ENCODE measurements at regions not wholly inside any gene's neighbourhood (a gene's known extent, or its start where the extent isn't known, plus 50 kb on each side); places are given as distances from the start of the nearest gene placed in this dataset.

- no TSS peak for BruUV-seq (replicated peaks)
- Histone ChIP-seq H3K4me3 (ENCODE audit: low read depth, low read length, poor library complexity, severe bottlenecking) (no peak overlapping the region), H3K4me2 (ENCODE audit: low read length) (peak overlapping the region; percentile 16), H3K4me1 (ENCODE audit: insufficient read depth, low read length, poor library complexity, severe bottlenecking) (peaks cover 71% of the 10 kb centered on the region), H3K27ac (ENCODE audit: low read depth, low read length, poor library complexity, severe bottlenecking) (peak overlapping the region; percentile 4), H3K79me2 (ENCODE audit: insufficient read depth, low read depth, low read length) (no peaks in the 10 kb centered on the region), H3K9me3 (ENCODE audit: low read length) (peaks cover 6% of the 10 kb centered on the region; the same call in 1 of the 2 replicates), H2AFZ (ENCODE audit: low read length) (peak overlapping the region; percentile 53), H4K20me1 (ENCODE audit: insufficient read depth, low read length) (no peaks in the 10 kb centered on the region), H3K9me2 (ENCODE audit: insufficient read depth, low read length) (no peaks in the 10 kb centered on the region), H3K36me3 (ENCODE audit: insufficient read depth, low read length) (no peaks in the 10 kb centered on the region)
- ChIA-PET CTCF (ENCODE audit: unreplicated experiment) (interaction anchor here (0.6 kb wide), 1 partner anchor 11 kb away, joined by 3 read pairs; no protein-coding TSS in a partner anchor), POLR2A (interaction anchor here (0.6 to 6.7 kb wide), 14 partner anchors 9 to 97 kb away, joined by 3 to 57 read pairs (median 4); no protein-coding TSS in a partner anchor)
- no peak for DNase-seq (ENCODE audit: low spot score)
- no peak for TF ChIP-seq EZH2phosphoT487 (IDR thresholded peaks at IDR 0.05; ENCODE audit: borderline replicate concordance, low read depth, low read length)
- TF ChIP-seq CTCF (conservative IDR thresholded peaks at IDR 0.05; ENCODE audit: low read length): no peak
- intact Hi-C loops (cut with micrococcal nuclease; ENCODE audit: unreplicated experiment): no loop called here
These were observed 73.9 kb upstream of the BACH2 start for GRCh38 chr6:90370493-90370959.

GRCh38 chr6:90369651-90370050, 73.0 kb upstream of the BACH2 start:
- ChIA-PET POLR2A (interaction anchor here (0.6 to 6.7 kb wide), 10 partner anchors 8 to 96 kb away, joined by 3 to 57 read pairs (median 6); no protein-coding TSS in a partner anchor), CTCF (ENCODE audit: unreplicated experiment) (interaction anchor here (0.6 kb wide), 1 partner anchor 12 kb away, joined by 3 read pairs; no protein-coding TSS in a partner anchor)
- H3K4me3 ChIP-seq (ENCODE audit: low read depth, low read length, poor library complexity, severe bottlenecking): no peak overlapping the region
- H3K36me3 ChIP-seq (ENCODE audit: insufficient read depth, low read length): no peaks in the 10 kb centered on the region
- H3K27ac ChIP-seq (ENCODE audit: low read depth, low read length, poor library complexity, severe bottlenecking): no peak overlapping the region
- H3K4me1 ChIP-seq (ENCODE audit: insufficient read depth, low read length, poor library complexity, severe bottlenecking): peaks cover 62% of the 10 kb centered on the region
- no TSS peak for BruUV-seq (replicated peaks)
- H2AFZ ChIP-seq (ENCODE audit: low read length): peak overlapping the region; percentile 21; the same call in 1 of the 2 replicates
- intact Hi-C loops (cut with micrococcal nuclease; ENCODE audit: unreplicated experiment): no loop called here
- no peaks in the 10 kb centered on the region for H4K20me1 ChIP-seq (ENCODE audit: insufficient read depth, low read length)
- H3K9me2 ChIP-seq (ENCODE audit: insufficient read depth, low read length): no peaks in the 10 kb centered on the region
- TF ChIP-seq CTCF (conservative IDR thresholded peaks at IDR 0.05; ENCODE audit: low read length) (no peak), EZH2phosphoT487 (IDR thresholded peaks at IDR 0.05; ENCODE audit: borderline replicate concordance, low read depth, low read length) (no peak)
- no peaks in the 10 kb centered on the region for H3K79me2 ChIP-seq (ENCODE audit: insufficient read depth, low read depth, low read length)
- DNase-seq (ENCODE audit: low spot score): no peak
- H3K4me2 ChIP-seq (ENCODE audit: low read length): no peak overlapping the region
- H3K9me3 ChIP-seq (ENCODE audit: low read length): peaks cover 6% of the 10 kb centered on the region; the same call in 1 of the 2 replicates

GRCh38 chr6:90369024-90369519, 72.4 kb upstream of the BACH2 start:
- POLR2A ChIA-PET: interaction anchor here (0.9 to 3.1 kb wide), 7 partner anchors 9 to 81 kb away, joined by 3 to 13 read pairs (median 4); no protein-coding TSS in a partner anchor
- Histone ChIP-seq H4K20me1 (ENCODE audit: insufficient read depth, low read length) (no peaks in the 10 kb centered on the region), H3K9me2 (ENCODE audit: insufficient read depth, low read length) (no peaks in the 10 kb centered on the region), H3K79me2 (ENCODE audit: insufficient read depth, low read depth, low read length) (no peaks in the 10 kb centered on the region), H3K9me3 (ENCODE audit: low read length) (peaks cover 6% of the 10 kb centered on the region; the same call in 1 of the 2 replicates), H3K27ac (ENCODE audit: low read depth, low read length, poor library complexity, severe bottlenecking) (no peak overlapping the region), H3K4me1 (ENCODE audit: insufficient read depth, low read length, poor library complexity, severe bottlenecking) (peaks cover 56% of the 10 kb centered on the region), H2AFZ (ENCODE audit: low read length) (peak overlapping the region; percentile 21), H3K36me3 (ENCODE audit: insufficient read depth, low read length) (no peaks in the 10 kb centered on the region), H3K4me2 (ENCODE audit: low read length) (no peak overlapping the region), H3K4me3 (ENCODE audit: low read depth, low read length, poor library complexity, severe bottlenecking) (no peak overlapping the region)
- intact Hi-C loops (cut with micrococcal nuclease; ENCODE audit: unreplicated experiment): no loop called here
- TF ChIP-seq EZH2phosphoT487 (IDR thresholded peaks at IDR 0.05; ENCODE audit: borderline replicate concordance, low read depth, low read length): no peak
- no peak for TF ChIP-seq CTCF (conservative IDR thresholded peaks at IDR 0.05; ENCODE audit: low read length)
- DNase-seq (ENCODE audit: low spot score): no peak
- CTCF ChIA-PET (ENCODE audit: unreplicated experiment): interaction anchor here (0.8 kb wide), 1 partner anchor 22 kb away, joined by 5 read pairs; no protein-coding TSS in a partner anchor
- BruUV-seq (replicated peaks): no TSS peak
